Mucosa of descending colon (tissue), 3 donors: ENCODE measurements at regions not wholly inside any gene's neighbourhood (a gene's known extent, or its start where the extent isn't known, plus 50 kb on each side); places are given as distances from the start of the nearest gene placed in this dataset.
"Not testable (repeated sequence)": the region's sequence is repeated elsewhere in the genome, so short reads cannot be mapped to it uniquely, and the experiment has no call there.

Source experiments
- ATAC-seq: fragments of 200-7000 bp; cut with Tn5 transposase; one replicate; pipeline ENCODE4 v1.9.1; 2020; ENCODE audit warnings: mild to moderate bottlenecking, moderate library complexity
- DNase-seq, 3 donors: peaks; one replicate each; pipeline ENCODE4 v3.0.0-alpha.2; 2020
- H3K36me3 ChIP-seq: fragments of 200-600 bp; one replicate; pipeline ENCODE4 v1.8.0; 2021; ENCODE audit warnings: low read depth, mild to moderate bottlenecking
- H3K4me1 ChIP-seq: fragments of 200-600 bp; one replicate; pipeline ENCODE4 v1.8.0; 2021; ENCODE audit warnings: low read depth, mild to moderate bottlenecking
- H3K4me3 ChIP-seq: fragments of 200-600 bp; one replicate; pipeline ENCODE4 v1.8.0; 2021; ENCODE audit warnings: mild to moderate bottlenecking
- H3K9me3 ChIP-seq: fragments of 200-600 bp; one replicate; pipeline ENCODE4 v1.8.0; 2021; ENCODE audit warnings: mild to moderate bottlenecking
- CTCF ChIP-seq: fragments of 200-600 bp; IDR thresholded peaks from one replicate; pipeline ENCODE4 v1.8.0; 2022; ENCODE audit warnings: antibody characterized with exemption, mild to moderate bottlenecking
- intact Hi-C, 2 donors: fragments of 100-400 bp; cut with DNase I in 1 of 2; cut with micrococcal nuclease in 1 of 2; formaldehyde crosslinking; loops; one replicate each; pipeline versions ENCODE4 v1.11.0 to v1.11.1; 2022; cut with DNase I, micrococcal nuclease
- donor health status: DM: no; HTN: no; CAD: no; lungs with moderate emphysema.
- donor health status: DM: no; HTN: no; CAD: no.
- donor health status: DM: no; HTN: yes; CAD: no.

DNA sequence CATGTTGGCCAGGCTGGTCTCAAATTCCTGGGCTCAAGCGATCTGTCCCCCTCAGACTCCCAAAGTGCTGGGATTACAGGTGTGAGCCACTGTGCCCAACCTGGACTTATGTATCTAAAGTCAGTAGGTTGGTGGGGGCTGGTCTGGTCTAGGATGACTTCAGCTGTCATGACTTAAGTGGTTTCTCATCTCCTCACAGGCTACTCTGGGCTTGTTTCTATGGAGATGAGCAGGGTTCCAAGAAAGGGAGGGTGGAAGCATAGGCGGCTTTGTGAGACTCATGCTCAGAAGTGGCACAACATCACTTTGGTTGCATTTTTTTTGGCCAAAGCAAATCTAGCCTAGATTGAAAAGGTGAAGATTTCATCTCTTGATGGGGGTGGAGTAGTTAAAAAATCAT lies 115.9 kb upstream of the IVNS1ABP start:
- ATAC-seq (no peak), DNase-seq (no peak)
- no peak for TF ChIP-seq CTCF
- intact Hi-C loops: no loop called here
- Histone ChIP-seq H3K4me1 (no peaks in the 10 kb centered on the region), H3K9me3 (no peaks in the 10 kb centered on the region), H3K4me3 (no peak overlapping the region), H3K36me3 (no peaks in the 10 kb centered on the region)

DNA sequence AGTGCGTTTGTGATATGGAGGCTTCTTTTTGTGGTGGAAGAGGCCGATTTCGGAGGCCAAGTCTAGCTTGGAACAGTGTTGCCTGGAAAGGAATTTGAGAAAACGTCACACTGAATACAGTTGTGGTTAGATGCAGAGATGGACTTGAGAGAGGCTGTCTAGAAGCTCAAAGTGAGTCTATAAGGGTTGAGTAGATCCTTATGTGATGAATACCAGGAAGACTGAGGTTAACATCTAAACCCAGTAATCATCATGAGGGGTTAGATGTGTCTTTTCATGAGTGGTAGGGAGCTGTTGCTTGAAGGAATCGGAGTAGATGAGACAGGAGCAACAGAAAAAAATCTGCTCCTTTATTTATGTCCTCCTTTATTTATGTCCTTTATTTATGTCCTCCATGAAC lies 114.6 kb upstream of the IVNS1ABP start:
- Histone ChIP-seq H3K9me3 (no peaks in the 10 kb centered on the region), H3K4me3 (no peak overlapping the region), H3K36me3 (no peaks in the 10 kb centered on the region), H3K4me1 (no peaks in the 10 kb centered on the region)
- DNase-seq: no peak
- no peak for TF ChIP-seq CTCF
- ATAC-seq: no peak
- intact Hi-C loops: no loop called here

- H3K36me3 ChIP-seq, intact Hi-C loops, ATAC-seq, H3K4me1 ChIP-seq, DNase-seq, H3K9me3 ChIP-seq, H3K4me3 ChIP-seq: not testable (repeated sequence)
Measured at GRCh38 chr1:185429668-185430067, 112.6 kb upstream of the IVNS1ABP start.

DNA sequence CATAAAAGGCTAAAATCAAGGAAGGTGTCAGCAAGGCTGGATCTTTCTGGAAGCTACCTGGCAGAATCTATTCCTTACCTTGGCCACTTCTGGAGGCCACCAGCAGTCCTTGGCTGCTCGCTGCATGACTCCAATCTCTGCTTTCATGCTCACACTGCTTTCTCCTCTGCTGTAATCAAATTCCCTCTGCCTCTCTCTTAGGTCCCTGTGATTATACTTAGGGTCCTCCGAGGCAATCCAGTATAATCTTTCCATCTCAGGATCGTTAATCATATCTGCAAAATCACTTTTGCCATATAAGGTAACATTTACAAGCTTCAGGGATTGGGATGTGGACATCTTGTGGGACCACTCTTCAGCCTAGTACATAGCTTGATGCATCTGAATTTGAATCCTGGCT lies 110.7 kb upstream of the IVNS1ABP start:
- ATAC-seq: no peak
- Histone ChIP-seq H3K4me3 (no peak overlapping the region), H3K4me1 (no peaks in the 10 kb centered on the region), H3K9me3 (no peaks in the 10 kb centered on the region), H3K36me3 (no peaks in the 10 kb centered on the region)
- no peak for DNase-seq
- no peak for TF ChIP-seq CTCF
- intact Hi-C loops: no loop called here

- Histone ChIP-seq H3K4me3 (no peak overlapping the region), H3K4me1 (no peaks in the 10 kb centered on the region), H3K9me3 (no peaks in the 10 kb centered on the region), H3K36me3 (no peaks in the 10 kb centered on the region)
- no peak for TF ChIP-seq CTCF
- DNase-seq (no peak), ATAC-seq (peak; percentile 74)
- intact Hi-C loops: no loop called here
Measured at GRCh38 chr1:185427264-185427663, 110.2 kb upstream of the IVNS1ABP start.

- DNase-seq (no peak), ATAC-seq (no peak)
- H3K4me1 ChIP-seq: no peaks in the 10 kb centered on the region
- H3K36me3 ChIP-seq: no peaks in the 10 kb centered on the region
- H3K4me3 ChIP-seq: no peak overlapping the region
- TF ChIP-seq CTCF: no peak
- no peaks in the 10 kb centered on the region for H3K9me3 ChIP-seq
- intact Hi-C loops: no loop called here
Measured at GRCh38 chr1:185426848-185427247, 109.8 kb upstream of the IVNS1ABP start.
